ENCODE measurements at regions not wholly inside any gene's neighbourhood (a gene's known extent, or its start where the extent isn't known, plus 50 kb on each side); places are given as distances from the start of the nearest gene placed in this dataset.
"Not testable (repeated sequence)": the region's sequence is repeated elsewhere in the genome, so short reads cannot be mapped to it uniquely, and the experiment has no call there.

DNA sequence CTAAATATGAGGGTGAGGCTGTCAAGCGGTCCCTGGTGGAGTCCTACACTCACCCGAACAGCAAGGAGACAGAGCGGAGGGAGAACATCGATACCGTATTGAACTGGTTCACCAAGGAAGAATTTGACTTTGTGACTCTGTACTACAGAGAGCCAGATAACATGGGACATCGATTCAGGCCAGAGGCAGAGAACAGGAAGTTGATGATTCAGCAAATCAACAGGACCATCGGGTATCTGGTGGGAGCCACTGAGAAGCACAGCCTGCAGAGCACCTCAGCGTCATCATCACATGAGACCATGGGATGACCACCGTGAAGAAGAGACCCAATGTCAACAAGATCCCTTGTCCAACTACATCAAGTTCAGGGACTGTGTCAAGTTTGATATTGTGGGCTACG lies 67.5 kb upstream of the ROPN1B start:
- DNase-seq; H3K36me3 ChIP-seq (ENCODE audit: low read depth); H3K4me1 ChIP-seq (replicated peaks; ENCODE audit: insufficient read depth); H3K27me3 ChIP-seq (ENCODE audit: insufficient read depth, low read depth); H3K9me3 ChIP-seq (ENCODE audit: insufficient read depth, low read depth); CTCF ChIA-PET; H3K4me2 ChIP-seq; H3K9me2 ChIP-seq (ENCODE audit: insufficient read depth); BruUV-seq (replicated peaks); H2AFZ ChIP-seq; H3K27ac ChIP-seq; intact Hi-C loops (cut with micrococcal nuclease; ENCODE audit: unreplicated experiment); H3K79me2 ChIP-seq (ENCODE audit: low read depth); H3K4me3 ChIP-seq; H4K20me1 ChIP-seq (ENCODE audit: insufficient read depth); H3F3A ChIP-seq (ENCODE audit: insufficient read depth, low read depth); POLR2A ChIA-PET (ENCODE audit: unreplicated experiment): not testable (repeated sequence)

DNA sequence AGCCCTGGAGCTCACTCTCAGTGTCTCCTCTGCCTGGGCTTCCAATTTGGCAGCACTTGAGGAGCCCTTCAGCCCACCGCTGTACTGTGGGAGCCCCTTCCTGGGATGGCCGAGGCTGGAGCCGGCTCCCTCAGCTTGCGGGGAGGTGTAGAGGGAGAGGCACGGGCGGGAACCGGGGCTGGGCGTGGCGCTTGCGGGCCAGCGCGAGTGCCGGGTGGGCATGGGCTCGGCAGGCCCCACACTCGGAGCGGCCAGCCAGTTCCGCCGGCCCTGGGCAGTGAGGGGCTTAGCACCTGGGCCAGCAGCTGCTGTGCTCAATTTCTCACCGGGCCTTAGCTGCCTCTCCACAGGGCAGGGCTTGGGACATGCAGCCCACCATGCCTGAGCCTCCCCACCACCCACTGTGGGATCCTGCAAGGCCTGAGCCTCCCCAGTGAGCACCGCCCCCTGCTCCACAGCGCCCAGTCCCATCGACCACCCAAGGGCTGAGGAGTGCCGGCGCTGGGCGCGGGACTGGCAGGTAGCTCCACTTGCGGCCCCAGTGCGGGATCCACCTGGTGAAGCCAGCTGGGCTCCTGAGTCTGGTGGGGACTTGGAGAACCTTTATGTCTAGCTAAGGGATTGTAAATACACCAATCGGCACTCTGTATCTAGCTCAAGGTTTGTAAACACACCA lies 65.1 kb upstream of the ROPN1B start:
- H3K4me1 ChIP-seq (replicated peaks; ENCODE audit: insufficient read depth); H3K79me2 ChIP-seq (ENCODE audit: low read depth); H3K9me2 ChIP-seq (ENCODE audit: insufficient read depth); H3K27me3 ChIP-seq (ENCODE audit: insufficient read depth, low read depth); H3F3A ChIP-seq (ENCODE audit: insufficient read depth, low read depth); CTCF ChIA-PET; H3K4me3 ChIP-seq; H3K9me3 ChIP-seq (ENCODE audit: insufficient read depth, low read depth); H3K27ac ChIP-seq; H3K36me3 ChIP-seq (ENCODE audit: low read depth); H2AFZ ChIP-seq; DNase-seq; BruUV-seq (replicated peaks); H3K4me2 ChIP-seq; intact Hi-C loops (cut with micrococcal nuclease; ENCODE audit: unreplicated experiment); H4K20me1 ChIP-seq (ENCODE audit: insufficient read depth); POLR2A ChIA-PET (ENCODE audit: unreplicated experiment): not testable (repeated sequence)

DNA sequence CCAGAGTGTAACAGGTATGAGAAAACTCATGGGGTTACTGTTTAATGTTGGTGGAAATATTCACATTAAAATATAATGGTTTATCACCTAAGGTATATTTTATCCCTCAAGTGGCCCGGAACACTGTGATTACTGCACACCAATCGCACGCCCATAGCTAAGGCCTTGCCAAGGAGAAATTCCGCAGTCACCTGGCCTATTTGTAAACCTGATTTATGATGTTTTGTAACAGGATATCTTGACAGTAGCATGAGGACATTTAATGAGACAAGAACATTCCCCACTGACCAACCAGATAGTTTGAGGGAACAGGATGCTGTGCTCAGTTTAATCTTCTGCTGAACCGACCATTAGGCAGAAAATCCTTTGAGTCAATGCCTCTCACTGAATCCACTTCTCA lies 61.7 kb upstream of the ROPN1B start:
- H3K9me2 ChIP-seq (ENCODE audit: insufficient read depth); H3K36me3 ChIP-seq (ENCODE audit: low read depth); POLR2A ChIA-PET (ENCODE audit: unreplicated experiment); H2AFZ ChIP-seq; H3K4me1 ChIP-seq (replicated peaks; ENCODE audit: insufficient read depth); H3F3A ChIP-seq (ENCODE audit: insufficient read depth, low read depth); H3K27me3 ChIP-seq (ENCODE audit: insufficient read depth, low read depth); H3K9me3 ChIP-seq (ENCODE audit: insufficient read depth, low read depth); BruUV-seq (replicated peaks); intact Hi-C loops (cut with micrococcal nuclease; ENCODE audit: unreplicated experiment); H4K20me1 ChIP-seq (ENCODE audit: insufficient read depth); DNase-seq; H3K4me3 ChIP-seq; H3K4me2 ChIP-seq; H3K27ac ChIP-seq; CTCF ChIA-PET; H3K79me2 ChIP-seq (ENCODE audit: low read depth): not testable (repeated sequence)

DNA sequence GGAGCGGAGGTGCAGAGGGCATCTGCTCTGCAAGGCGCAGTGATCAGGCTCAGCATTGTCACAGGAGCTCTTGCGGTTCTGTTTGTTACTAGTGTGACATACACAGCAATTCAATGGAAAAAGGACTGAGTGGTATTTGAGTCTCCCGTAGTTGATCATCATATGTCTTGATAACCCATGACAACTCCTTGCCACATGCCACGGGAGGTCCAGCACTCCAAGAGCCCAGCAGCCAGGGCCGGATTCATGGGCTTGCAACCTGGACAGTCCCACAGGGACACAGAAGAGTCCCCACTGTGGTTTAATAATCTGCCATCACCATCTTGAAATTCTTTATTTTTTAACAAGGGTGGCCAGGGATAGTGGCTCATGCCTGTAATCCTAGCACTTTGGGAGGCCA lies 58.1 kb upstream of the ROPN1B start:
- H3K4me2 ChIP-seq; intact Hi-C loops (cut with micrococcal nuclease; ENCODE audit: unreplicated experiment); H3K27ac ChIP-seq; H3K79me2 ChIP-seq (ENCODE audit: low read depth); H3K9me3 ChIP-seq (ENCODE audit: insufficient read depth, low read depth); H4K20me1 ChIP-seq (ENCODE audit: insufficient read depth); BruUV-seq (replicated peaks); H2AFZ ChIP-seq; H3K9me2 ChIP-seq (ENCODE audit: insufficient read depth); H3K4me3 ChIP-seq; DNase-seq; POLR2A ChIA-PET (ENCODE audit: unreplicated experiment); H3K27me3 ChIP-seq (ENCODE audit: insufficient read depth, low read depth); CTCF ChIA-PET; H3K36me3 ChIP-seq (ENCODE audit: low read depth): not testable (repeated sequence)
- Histone ChIP-seq H3F3A (ENCODE audit: insufficient read depth, low read depth) (peaks cover 14% of the 10 kb centered on the region; the same call in 1 of the 2 replicates), H3K4me1 (replicated peaks; ENCODE audit: insufficient read depth) (peaks cover 22% of the 10 kb centered on the region)

- H3K4me3 ChIP-seq, result peak overlapping the region; percentile 85
- not testable (repeated sequence) for H3K36me3 ChIP-seq (ENCODE audit: low read depth); H3K9me2 ChIP-seq (ENCODE audit: insufficient read depth); DNase-seq; H3K9me3 ChIP-seq (ENCODE audit: insufficient read depth, low read depth); H3K27me3 ChIP-seq (ENCODE audit: insufficient read depth, low read depth); H4K20me1 ChIP-seq (ENCODE audit: insufficient read depth)
- intact Hi-C loops (cut with micrococcal nuclease; ENCODE audit: unreplicated experiment), result loop anchor here (5.0 kb wide), 2 partner anchors 148 to 212 kb away; no protein-coding TSS in a partner anchor
- peak overlapping the region; percentile 49 for H3K27ac ChIP-seq
- POLR2A ChIA-PET (ENCODE audit: unreplicated experiment), result interaction anchor here (0.6 to 0.7 kb wide), 2 partner anchors 296 to 1957 kb away, joined by 5 to 6 read pairs; no protein-coding TSS in a partner anchor
- BruUV-seq (replicated peaks), result TSS peak; percentile 54
- peaks cover 41% of the 10 kb centered on the region for H3K4me1 ChIP-seq (replicated peaks; ENCODE audit: insufficient read depth)
- peaks cover 11% of the 10 kb centered on the region; the same call in 1 of the 2 replicates for H3K79me2 ChIP-seq (ENCODE audit: low read depth)
- peak overlapping the region; percentile 98 for H3K4me2 ChIP-seq
- CTCF ChIA-PET, result interaction anchor here (0.6 kb wide), 1 partner anchor 1754 kb away, joined by 4 read pairs; no protein-coding TSS in a partner anchor
- peaks cover 27% of the 10 kb centered on the region; the same call in 1 of the 2 replicates for H3F3A ChIP-seq (ENCODE audit: insufficient read depth, low read depth)
- H2AFZ ChIP-seq, result peak overlapping the region; percentile 86
Observed at GRCh38 chr3:125914608-125915436, 54.2 kb upstream of the ROPN1B start.

DNA sequence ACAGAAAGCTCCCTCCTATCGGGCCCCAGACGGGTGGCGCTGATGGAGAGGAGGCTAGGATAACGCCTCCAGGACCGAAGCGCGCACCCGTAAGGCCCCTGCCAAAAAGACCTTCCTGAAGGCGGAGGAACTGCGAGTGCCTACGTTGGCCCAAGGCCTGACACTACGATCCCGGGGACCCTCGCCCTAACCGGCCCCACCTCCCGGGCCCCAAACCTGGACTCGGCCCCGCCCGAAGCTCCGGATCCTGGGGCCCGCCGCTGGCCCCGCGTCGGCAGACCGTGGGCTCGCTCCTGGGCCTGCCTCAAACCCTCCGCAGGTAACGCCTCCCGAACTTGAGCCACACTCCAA lies 53.6 kb upstream of the ROPN1B start:
- ChIA-PET POLR2A (ENCODE audit: unreplicated experiment) (interaction anchor here (0.6 kb wide), 1 partner anchor 1957 kb away, joined by 6 read pairs; no protein-coding TSS in a partner anchor), CTCF (interaction anchor here (0.6 kb wide), 1 partner anchor 1753 kb away, joined by 4 read pairs; no protein-coding TSS in a partner anchor)

More for the DNA sequence above, 53.6 kb upstream of the ROPN1B start:
- H3K9me2 ChIP-seq (ENCODE audit: insufficient read depth); DNase-seq; H3K9me3 ChIP-seq (ENCODE audit: insufficient read depth, low read depth); BruUV-seq (replicated peaks); H3K36me3 ChIP-seq (ENCODE audit: low read depth); H3K27me3 ChIP-seq (ENCODE audit: insufficient read depth, low read depth); H4K20me1 ChIP-seq (ENCODE audit: insufficient read depth): not testable (repeated sequence)
- H3K27ac ChIP-seq, result peak overlapping the region; percentile 49
- peak overlapping the region; percentile 86 for H2AFZ ChIP-seq
- H3K79me2 ChIP-seq (ENCODE audit: low read depth), result peaks cover 11% of the 10 kb centered on the region; the same call in 1 of the 2 replicates
- peaks cover 41% of the 10 kb centered on the region for H3K4me1 ChIP-seq (replicated peaks; ENCODE audit: insufficient read depth)
- H3K4me3 ChIP-seq, result peak overlapping the region; percentile 85
- peak overlapping the region; percentile 98 for H3K4me2 ChIP-seq
- intact Hi-C loops (cut with micrococcal nuclease; ENCODE audit: unreplicated experiment), result loop anchor here (5.0 kb wide), 2 partner anchors 148 to 212 kb away; no protein-coding TSS in a partner anchor
- peaks cover 27% of the 10 kb centered on the region; the same call in 1 of the 2 replicates for H3F3A ChIP-seq (ENCODE audit: insufficient read depth, low read depth)

Measured in PC-9 (cell line).